Endodermal cell (in vitro differentiated cells): ENCODE measurements at regions not wholly inside any gene's neighbourhood (a gene's known extent, or its start where the extent isn't known, plus 50 kb on each side); places are given as distances from the start of the nearest gene placed in this dataset.

Source experiments
- DNase-seq: peaks from one replicate; pipeline ENCODE4 v3.0.0-alpha.2; 2017
- H3K27ac ChIP-seq: 2 replicates; pipeline ENCODE4 v1.5.1; 2013; ENCODE audit warnings: mild to moderate bottlenecking, low read depth, low read length, moderate library complexity
- H3K27me3 ChIP-seq: 2 replicates; pipeline ENCODE4 v1.6.1; 2013; ENCODE audit warnings: mild to moderate bottlenecking, low read length, moderate library complexity; ENCODE audit not compliant: insufficient read depth, control insufficient read depth, poor library complexity, severe bottlenecking
- H3K36me3 ChIP-seq: 2 replicates; pipeline ENCODE4 v1.7.0; 2013; ENCODE audit warnings: mild to moderate bottlenecking, low read length, moderate library complexity; ENCODE audit not compliant: control insufficient read depth, insufficient read depth
- H3K4me1 ChIP-seq: one replicate; pipeline ENCODE4 v1.7.0; 2013; ENCODE audit warnings: low read length; ENCODE audit not compliant: control insufficient read depth, insufficient read depth
- H3K4me3 ChIP-seq: 2 replicates; pipeline ENCODE4 v1.5.1; 2013; ENCODE audit warnings: mild to moderate bottlenecking, low read length, moderate library complexity
- H3K9ac ChIP-seq: 2 replicates; pipeline ENCODE4 v1.6.1; 2013; ENCODE audit warnings: mild to moderate bottlenecking, low read length, moderate library complexity; ENCODE audit not compliant: poor library complexity, severe bottlenecking; ENCODE audit errors: extremely low read depth
- H3K9me3 ChIP-seq: 2 replicates; pipeline ENCODE4 v1.6.1; 2013; ENCODE audit warnings: mild to moderate bottlenecking, low read length, moderate library complexity; ENCODE audit not compliant: control insufficient read depth
- H3K27ac Mint-ChIP-seq: 2 replicates; pipeline ENCODE4 v1.8.0; 2020; ENCODE audit warnings: mixed read lengths
- H3K27me3 Mint-ChIP-seq: 2 replicates; pipeline ENCODE4 v1.8.0; 2021; ENCODE audit warnings: mild to moderate bottlenecking, mixed read lengths; ENCODE audit not compliant: insufficient read depth
- H3K36me3 Mint-ChIP-seq: 2 replicates; pipeline ENCODE4 v1.8.0; 2020; ENCODE audit warnings: low read depth, mixed read lengths
- H3K4me1 Mint-ChIP-seq: 2 replicates; pipeline ENCODE4 v1.8.0; 2020; ENCODE audit warnings: mixed read lengths
- H3K4me3 Mint-ChIP-seq: 2 replicates; pipeline ENCODE4 v1.8.0; 2020; ENCODE audit warnings: mild to moderate bottlenecking, moderate library complexity, mixed read lengths
- H3K9me3 Mint-ChIP-seq: 2 replicates; pipeline ENCODE4 v1.8.0; 2020; ENCODE audit warnings: mild to moderate bottlenecking, mixed read lengths
- WGBS, 2 experiments: methylation state at CpG; one replicate each; pipeline versions ENCODE4 v1.1.5 to v1.1.7; 2013; ENCODE audit warnings: missing lambda C conversion rate in 2 of 2, mixed read lengths in 1 of 2; ENCODE audit not compliant: insufficient coverage in 1 of 2, insufficient read length in 1 of 2; 5-methylcytosine and 5-hydroxymethylcytosine counted together
- TF ChIP-seq, protein P1 (sequence below): fragments of 200-600 bp; sonication (generic); conservative IDR thresholded peaks from 2 replicates; pipeline ENCODE4 v1.5.0; 2021; ENCODE audit warnings: antibody characterized with exemption, mild to moderate bottlenecking

DNA sequence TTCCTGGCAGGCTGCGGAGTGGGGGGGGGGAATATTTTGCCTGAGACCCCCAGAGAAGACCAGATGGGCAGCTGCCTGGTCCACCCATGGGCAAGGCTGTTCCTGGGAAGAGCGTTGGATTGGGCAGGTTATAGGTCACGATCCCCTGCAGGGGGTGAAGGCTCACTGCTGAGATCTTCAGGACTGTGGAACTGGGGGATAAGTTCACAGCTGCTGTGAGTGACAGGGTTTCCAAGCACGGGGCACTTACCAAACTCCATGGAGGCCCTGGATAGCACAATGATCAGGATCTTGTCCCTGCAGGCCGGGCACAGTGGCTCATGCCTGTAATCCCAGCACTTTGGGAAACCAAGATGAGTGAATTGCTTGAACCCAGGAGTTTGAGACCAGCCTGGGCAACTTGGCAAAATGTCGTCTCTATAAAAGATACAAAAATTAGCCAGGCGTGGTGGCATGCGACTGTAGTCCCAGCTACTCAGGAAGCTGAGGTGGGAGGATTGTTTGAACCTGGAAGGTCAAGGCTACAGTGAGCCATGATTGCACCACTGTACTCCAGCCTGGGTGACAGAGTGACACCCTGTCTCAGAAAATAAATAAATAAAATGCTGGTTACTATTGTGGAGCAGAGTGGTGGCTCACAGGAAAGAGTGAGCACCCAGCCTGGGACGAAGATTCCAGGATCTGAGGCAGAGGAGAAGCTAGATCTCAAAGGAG, 68.0 kb upstream of the HELT start:
- no peak overlapping the region for H3K4me3 ChIP-seq
- Mint-ChIP-seq H3K4me3 (no peak overlapping the region), H3K36me3 (no peaks in the 10 kb centered on the region), H3K4me1 (no peaks in the 10 kb centered on the region), H3K27ac (no peak overlapping the region), H3K9me3 (no peaks in the 10 kb centered on the region), H3K27me3 (peaks cover 2% of the 10 kb centered on the region)
- TF ChIP-seq, protein P1, sequence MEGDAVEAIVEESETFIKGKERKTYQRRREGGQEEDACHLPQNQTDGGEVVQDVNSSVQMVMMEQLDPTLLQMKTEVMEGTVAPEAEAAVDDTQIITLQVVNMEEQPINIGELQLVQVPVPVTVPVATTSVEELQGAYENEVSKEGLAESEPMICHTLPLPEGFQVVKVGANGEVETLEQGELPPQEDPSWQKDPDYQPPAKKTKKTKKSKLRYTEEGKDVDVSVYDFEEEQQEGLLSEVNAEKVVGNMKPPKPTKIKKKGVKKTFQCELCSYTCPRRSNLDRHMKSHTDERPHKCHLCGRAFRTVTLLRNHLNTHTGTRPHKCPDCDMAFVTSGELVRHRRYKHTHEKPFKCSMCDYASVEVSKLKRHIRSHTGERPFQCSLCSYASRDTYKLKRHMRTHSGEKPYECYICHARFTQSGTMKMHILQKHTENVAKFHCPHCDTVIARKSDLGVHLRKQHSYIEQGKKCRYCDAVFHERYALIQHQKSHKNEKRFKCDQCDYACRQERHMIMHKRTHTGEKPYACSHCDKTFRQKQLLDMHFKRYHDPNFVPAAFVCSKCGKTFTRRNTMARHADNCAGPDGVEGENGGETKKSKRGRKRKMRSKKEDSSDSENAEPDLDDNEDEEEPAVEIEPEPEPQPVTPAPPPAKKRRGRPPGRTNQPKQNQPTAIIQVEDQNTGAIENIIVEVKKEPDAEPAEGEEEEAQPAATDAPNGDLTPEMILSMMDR = no peak
- no peaks in the 10 kb centered on the region for H3K4me1 ChIP-seq
- no peak overlapping the region for H3K27ac ChIP-seq
- no peaks in the 10 kb centered on the region for H3K36me3 ChIP-seq
- no peak overlapping the region for H3K9ac ChIP-seq
- no peaks in the 10 kb centered on the region for H3K27me3 ChIP-seq
- H3K9me3 ChIP-seq = no peaks in the 10 kb centered on the region
- peak; percentile 28 for DNase-seq
- WGBS, 2 experiments = 89 to 90% methylated on average over 8 to 9 of the region's 9 CpGs

DNA sequence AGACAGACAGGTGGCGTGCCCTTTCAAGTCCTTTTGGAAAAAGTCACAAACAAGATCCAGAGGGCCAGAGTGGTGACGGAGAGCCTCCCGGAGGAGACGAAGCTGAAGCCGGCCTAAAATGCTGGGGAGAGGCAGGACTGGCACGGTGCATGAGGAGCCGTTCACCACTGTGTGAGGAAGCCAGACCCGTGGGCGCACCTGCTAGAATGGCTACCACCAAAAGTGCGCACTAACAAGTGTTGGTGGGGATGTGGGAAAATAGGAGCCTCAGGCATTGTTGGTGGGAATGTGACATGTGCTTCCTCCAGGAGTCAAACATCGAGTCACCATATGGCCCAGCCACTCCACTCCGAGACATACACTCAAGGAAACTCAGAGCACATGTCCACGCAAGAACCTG, 67.4 kb upstream of the HELT start:
- peak; percentile 45 for DNase-seq
- H3K9ac ChIP-seq = no peak overlapping the region
- no peak overlapping the region for H3K4me3 ChIP-seq
- TF ChIP-seq, protein P1 = no peak
- no peak overlapping the region for H3K27ac ChIP-seq
- no peaks in the 10 kb centered on the region for H3K4me1 Mint-ChIP-seq
- H3K27me3 ChIP-seq = no peaks in the 10 kb centered on the region
- H3K27ac Mint-ChIP-seq = no peak overlapping the region
- no peaks in the 10 kb centered on the region for H3K4me1 ChIP-seq
- H3K9me3 ChIP-seq = no peaks in the 10 kb centered on the region
- no peaks in the 10 kb centered on the region for H3K36me3 Mint-ChIP-seq
- H3K9me3 Mint-ChIP-seq = no peaks in the 10 kb centered on the region
- no peaks in the 10 kb centered on the region for H3K36me3 ChIP-seq
- no peak overlapping the region for H3K4me3 Mint-ChIP-seq
- no peaks in the 10 kb centered on the region for H3K27me3 Mint-ChIP-seq
- 88 to 93% methylated on average over 9 to 13 of the region's 13 CpGs for WGBS, 2 experiments

DNA sequence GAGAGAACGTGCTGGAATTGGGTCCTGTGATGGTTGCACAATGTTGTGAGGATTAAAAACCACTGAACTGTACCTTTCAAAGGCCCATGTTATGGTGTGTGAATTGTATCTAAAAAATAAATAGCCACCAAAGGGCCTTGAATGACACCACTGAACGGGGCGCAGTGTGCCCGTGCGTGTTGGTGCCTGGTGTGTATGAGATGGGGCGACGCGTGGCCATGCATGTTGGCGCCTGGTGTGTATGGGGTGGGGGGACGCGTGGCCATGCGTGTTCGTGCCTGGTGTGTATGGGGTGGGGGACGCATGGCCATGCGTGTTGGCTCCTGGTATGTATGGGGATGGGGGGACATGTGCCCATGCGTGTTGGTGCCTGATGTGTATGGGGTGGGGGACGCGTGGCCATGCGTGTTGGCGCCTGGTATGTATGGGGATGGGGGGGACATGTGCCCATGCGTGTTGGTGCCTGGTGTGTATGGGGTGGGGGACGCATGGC, 66.6 kb upstream of the HELT start:
- TF ChIP-seq, protein P1 = no peak
- Mint-ChIP-seq H3K9me3 (no peaks in the 10 kb centered on the region), H3K36me3 (no peaks in the 10 kb centered on the region), H3K27ac (no peak overlapping the region), H3K27me3 (no peaks in the 10 kb centered on the region), H3K4me1 (no peaks in the 10 kb centered on the region), H3K4me3 (no peak overlapping the region)
- Histone ChIP-seq H3K36me3 (no peaks in the 10 kb centered on the region), H3K9me3 (no peaks in the 10 kb centered on the region), H3K9ac (no peak overlapping the region), H3K4me1 (no peaks in the 10 kb centered on the region), H3K27me3 (no peaks in the 10 kb centered on the region), H3K4me3 (no peak overlapping the region), H3K27ac (no peak overlapping the region)
- 88 to 90% methylated on average over 4 to 22 of the region's 22 CpGs for WGBS, 2 experiments
- DNase-seq = no peak
